Activated B cell treated with CpG ODN at 0.5 μM for 24 hours (primary cell): ENCODE measurements at regions not wholly inside any gene's neighbourhood (a gene's known extent, or its start where the extent isn't known, plus 50 kb on each side); places are given as distances from the start of the nearest gene placed in this dataset.

Experiments
- ATAC-seq: fragments of 200-7000 bp; cut with Tn5 transposase; one replicate; pipeline ENCODE4 v1.10.0; 2021; ENCODE audit warnings: low read depth, mild to moderate bottlenecking, moderate library complexity
- CTCF ChIA-PET: fragments of 350-600 bp; sonication (Branson Sonifier 250); formaldehyde crosslinking; loops from one replicate; lab custom pipeline; 2021; ENCODE audit warnings: antibody characterized with exemption; lab: Charles Lee
- POLR2A ChIA-PET: fragments of 350-600 bp; sonication (Branson Sonifier 250); formaldehyde crosslinking; loops from one replicate; lab custom pipeline; 2021; ENCODE audit warnings: antibody characterized with exemption; lab: Charles Lee
- DNase-seq: peaks from one replicate; pipeline ENCODE4 v3.0.0; 2022
- H3K27ac Mint-ChIP-seq: one replicate; pipeline ENCODE4 v1.8.0; 2020; ENCODE audit warnings: mixed read lengths
- H3K27me3 Mint-ChIP-seq: one replicate; pipeline ENCODE4 v1.8.0; 2021; ENCODE audit warnings: mixed read lengths
- H3K36me3 Mint-ChIP-seq: one replicate; pipeline ENCODE4 v1.8.0; 2021; ENCODE audit warnings: low read depth, mixed read lengths
- H3K4me1 Mint-ChIP-seq: one replicate; pipeline ENCODE4 v1.8.0; 2021; ENCODE audit warnings: mixed read lengths
- H3K4me3 Mint-ChIP-seq: one replicate; pipeline ENCODE4 v1.8.0; 2020; ENCODE audit warnings: mild to moderate bottlenecking, mixed read lengths
- H3K9me3 Mint-ChIP-seq: one replicate; pipeline ENCODE4 v1.8.0; 2020; ENCODE audit warnings: mixed read lengths
- CTCF ChIP-seq: fragments of 200-600 bp; IDR thresholded peaks from one replicate; pipeline ENCODE4 v1.8.0; 2022; ENCODE audit warnings: antibody characterized with exemption, mild to moderate bottlenecking
- intact Hi-C: fragments of 100-400 bp; cut with micrococcal nuclease; formaldehyde crosslinking; loops from one replicate; pipeline ENCODE4 v1.15.1; 2024

GRCh38 chr15:37229855-37230619 is 129.7 kb upstream of the MEIS2 start:
- no peak for ATAC-seq
- Mint-ChIP-seq H3K27ac (no peak overlapping the region), H3K36me3 (no peaks in the 10 kb centered on the region), H3K4me1 (no peaks in the 10 kb centered on the region), H3K27me3 (no peaks in the 10 kb centered on the region), H3K4me3 (no peak overlapping the region), H3K9me3 (no peaks in the 10 kb centered on the region)
- ChIA-PET CTCF (no interaction called here), POLR2A (no interaction called here)
- TF ChIP-seq CTCF, result no peak
- DNase-seq, result no peak
- intact Hi-C loops, result no loop called here

- no peak for ATAC-seq
- Mint-ChIP-seq H3K27ac (no peak overlapping the region), H3K9me3 (no peaks in the 10 kb centered on the region), H3K4me1 (no peaks in the 10 kb centered on the region), H3K27me3 (no peaks in the 10 kb centered on the region), H3K36me3 (no peaks in the 10 kb centered on the region), H3K4me3 (no peak overlapping the region)
- DNase-seq, result no peak
- TF ChIP-seq CTCF, result no peak
- CTCF ChIA-PET, result no interaction called here
- POLR2A ChIA-PET, result no interaction called here
- intact Hi-C loops, result no loop called here
Observed at GRCh38 chr15:37245358-37245757, 145.0 kb upstream of the MEIS2 start.

DNA sequence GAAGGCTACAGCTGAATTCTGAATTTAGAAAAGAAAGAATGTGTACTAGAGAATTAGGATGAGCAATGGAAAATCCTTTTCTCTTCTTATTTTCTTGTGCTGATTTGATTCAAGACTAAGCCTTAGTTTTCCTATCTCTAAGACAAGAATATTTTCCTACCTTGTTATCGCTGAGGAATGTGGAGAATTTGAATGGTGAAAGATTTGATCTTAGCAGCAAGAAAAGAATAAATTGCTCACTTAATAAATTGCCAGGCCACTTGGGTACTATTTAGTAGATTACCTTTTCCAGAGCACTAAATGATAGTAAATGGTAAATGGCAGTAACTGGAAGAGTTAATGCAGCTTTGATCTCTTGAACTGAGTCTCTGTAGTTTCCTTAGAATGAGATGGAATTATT is 145.7 kb upstream of the MEIS2 start:
- ATAC-seq (no peak), DNase-seq (no peak)
- H3K4me1 Mint-ChIP-seq, result no peaks in the 10 kb centered on the region
- POLR2A ChIA-PET, result no interaction called here
- H3K9me3 Mint-ChIP-seq, result no peaks in the 10 kb centered on the region
- TF ChIP-seq CTCF, result no peak
- CTCF ChIA-PET, result no interaction called here
- H3K36me3 Mint-ChIP-seq, result no peaks in the 10 kb centered on the region
- no peak overlapping the region for H3K27ac Mint-ChIP-seq
- H3K4me3 Mint-ChIP-seq, result no peak overlapping the region
- intact Hi-C loops, result no loop called here
- H3K27me3 Mint-ChIP-seq, result no peaks in the 10 kb centered on the region

DNA sequence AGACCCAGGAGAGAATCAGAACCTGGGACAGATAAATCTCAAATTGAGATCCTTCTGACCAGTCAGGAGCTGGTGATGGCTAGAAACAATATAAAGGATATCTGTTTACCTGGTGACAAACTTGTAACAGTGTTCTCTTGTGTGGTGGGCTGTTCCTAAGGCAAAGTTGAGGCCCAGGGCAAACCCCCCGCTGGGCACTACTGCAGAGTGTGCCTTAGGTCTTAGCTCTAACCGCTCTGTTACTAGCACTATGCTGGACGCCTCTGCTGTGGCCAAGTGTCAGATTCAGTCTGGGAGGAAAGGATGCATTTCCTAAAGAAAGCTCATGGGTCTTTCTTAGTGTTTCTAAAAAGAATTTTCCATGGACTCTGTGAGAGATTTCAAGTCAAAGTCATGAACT is 146.5 kb upstream of the MEIS2 start:
- no peaks in the 10 kb centered on the region for H3K9me3 Mint-ChIP-seq
- no peak for ATAC-seq
- CTCF ChIA-PET, result no interaction called here

DNA sequence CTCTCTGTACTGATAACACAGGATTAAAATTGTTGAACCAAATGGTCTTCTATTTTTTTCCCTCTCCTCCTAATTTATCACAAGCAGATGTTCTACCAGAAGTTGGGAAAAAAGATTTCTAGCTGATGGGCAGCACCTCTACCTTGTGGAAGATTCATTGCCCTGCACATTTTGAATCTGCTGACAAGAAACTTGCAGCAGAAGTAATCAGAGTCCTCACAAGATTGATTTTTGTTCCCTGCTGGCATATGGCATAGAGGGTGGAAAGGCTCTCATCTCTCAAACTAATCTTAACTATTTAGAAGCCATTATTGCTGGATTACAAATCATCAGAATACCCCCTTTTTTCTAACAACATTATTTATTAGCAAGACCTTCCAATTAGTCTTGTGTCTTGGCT is 148.9 kb upstream of the MEIS2 start:
- no peak overlapping the region for H3K27ac Mint-ChIP-seq
- ChIA-PET POLR2A (no interaction called here), CTCF (no interaction called here)
- intact Hi-C loops, result no loop called here
- no peak for TF ChIP-seq CTCF
- no peaks in the 10 kb centered on the region for H3K4me1 Mint-ChIP-seq
- no peak for ATAC-seq
- no peaks in the 10 kb centered on the region for H3K27me3 Mint-ChIP-seq
- no peaks in the 10 kb centered on the region for H3K36me3 Mint-ChIP-seq
- H3K9me3 Mint-ChIP-seq, result no peaks in the 10 kb centered on the region
- no peak overlapping the region for H3K4me3 Mint-ChIP-seq
- DNase-seq, result no peak

More for the DNA sequence above, 146.5 kb upstream of the MEIS2 start:
- TF ChIP-seq CTCF, result no peak
- Mint-ChIP-seq H3K27ac (no peak overlapping the region), H3K36me3 (no peaks in the 10 kb centered on the region), H3K27me3 (no peaks in the 10 kb centered on the region), H3K4me1 (no peaks in the 10 kb centered on the region), H3K4me3 (no peak overlapping the region)
- POLR2A ChIA-PET, result no interaction called here
- intact Hi-C loops, result no loop called here
- no peak for DNase-seq
